Hematopoietic multipotent progenitor cell treated with erythropoietin and hydrocortisone succinate and interleukin-3 and kit ligand, for 17 days (in vitro differentiated cells): ENCODE measurements at regions not wholly inside any gene's neighbourhood (a gene's known extent, or its start where the extent isn't known, plus 50 kb on each side); places are given as distances from the start of the nearest gene placed in this dataset.
"Not testable (repeated sequence)": the region's sequence is repeated elsewhere in the genome, so short reads cannot be mapped to it uniquely, and the experiment has no call there.

Experiments used
- DNase-seq: peaks from one replicate; pipeline ENCODE4 v3.0.0-alpha.2; 2015; ENCODE audit warnings: low spot score

DNA sequence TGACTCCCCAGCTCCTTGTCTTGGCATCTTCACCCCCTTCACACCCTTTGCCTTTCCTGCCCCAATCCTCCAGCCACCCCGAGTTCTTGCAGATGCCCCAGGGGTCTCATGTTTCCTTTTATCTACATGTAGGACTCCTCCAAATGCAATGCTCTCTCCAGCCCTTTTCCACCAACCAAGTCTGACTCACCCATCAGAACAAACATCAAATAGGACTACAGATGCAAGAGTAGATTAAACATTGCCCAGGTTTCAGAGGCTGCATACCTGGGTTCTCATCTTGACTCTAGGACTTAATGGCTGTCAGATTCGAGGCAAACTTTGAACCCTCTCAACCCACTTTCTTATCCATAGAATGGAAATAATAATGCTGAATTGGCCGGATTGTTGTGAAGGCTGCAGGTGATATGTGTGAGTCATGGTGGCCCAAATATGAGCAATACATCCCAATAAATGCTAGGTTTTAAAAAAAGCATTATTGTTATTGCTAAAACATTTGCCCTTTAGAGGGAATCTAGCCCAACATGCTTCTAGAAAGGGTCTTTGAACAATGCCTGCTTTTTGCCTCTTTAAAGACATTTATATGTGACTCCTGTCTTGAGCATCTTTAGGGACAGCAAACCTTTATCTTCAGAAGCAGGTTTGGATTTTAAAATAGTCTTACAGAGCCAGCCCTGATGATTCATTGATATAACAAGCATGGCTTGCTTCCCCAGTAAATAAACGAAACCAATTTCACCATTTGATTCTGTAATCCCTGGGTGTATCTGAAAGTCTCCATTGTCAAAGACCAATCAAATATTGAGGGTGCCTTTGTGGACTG, 310.1 kb downstream of the FOXL1 start:
- DNase-seq: no peak

DNA sequence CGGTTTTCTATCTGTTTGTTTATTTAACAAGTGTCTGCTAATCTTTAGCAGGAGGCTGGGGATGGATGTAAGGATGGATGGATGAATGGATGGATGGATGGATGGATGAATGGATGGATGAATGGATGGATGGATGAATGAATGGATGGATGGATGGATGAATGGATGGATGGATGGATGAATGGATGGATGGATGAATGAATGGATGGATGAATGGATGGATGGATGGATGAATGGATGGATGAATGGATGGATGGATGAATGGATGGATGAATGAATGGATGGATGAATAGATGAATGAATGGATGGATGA, 310.7 kb downstream of the FOXL1 start:
- not testable (repeated sequence) for DNase-seq

DNA sequence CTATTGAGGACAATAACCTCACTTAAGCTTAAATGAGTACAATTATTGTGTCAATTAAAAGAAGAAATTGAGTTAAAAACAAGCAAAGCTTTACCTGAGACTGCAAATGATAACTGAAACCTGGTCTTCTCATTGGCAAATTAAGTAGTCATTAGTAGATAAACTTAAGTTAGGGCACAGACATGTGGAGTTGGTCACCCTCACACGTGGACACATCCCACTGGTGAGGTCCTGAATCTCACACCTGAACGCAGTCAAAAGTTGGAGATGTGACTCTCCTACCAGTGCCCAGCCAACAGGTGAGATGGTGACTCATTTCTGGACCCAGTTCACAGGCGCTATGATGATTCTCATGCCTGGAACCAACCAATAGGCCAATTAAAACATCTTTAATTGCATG, 311.6 kb downstream of the FOXL1 start:
- no peak for DNase-seq

DNA sequence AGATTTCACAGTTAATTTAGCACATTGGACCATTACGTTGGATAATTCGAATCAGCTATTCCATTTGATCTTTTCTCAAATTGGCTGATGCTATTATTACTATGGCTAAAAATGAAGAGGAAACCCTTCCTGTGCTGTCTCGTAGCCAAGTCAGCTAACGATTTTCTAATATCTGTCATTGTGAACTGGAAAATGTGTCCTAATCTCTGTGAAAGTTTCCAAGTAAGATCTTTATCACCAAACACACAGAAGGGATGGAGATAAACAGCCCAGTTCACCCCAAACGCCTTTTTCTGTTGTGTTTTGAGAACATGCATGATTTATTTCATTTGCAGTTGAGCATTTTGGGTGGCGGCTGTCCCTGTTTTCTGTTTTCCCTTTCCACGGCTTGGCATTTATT, 312.8 kb downstream of the FOXL1 start:
- no peak for DNase-seq

DNA sequence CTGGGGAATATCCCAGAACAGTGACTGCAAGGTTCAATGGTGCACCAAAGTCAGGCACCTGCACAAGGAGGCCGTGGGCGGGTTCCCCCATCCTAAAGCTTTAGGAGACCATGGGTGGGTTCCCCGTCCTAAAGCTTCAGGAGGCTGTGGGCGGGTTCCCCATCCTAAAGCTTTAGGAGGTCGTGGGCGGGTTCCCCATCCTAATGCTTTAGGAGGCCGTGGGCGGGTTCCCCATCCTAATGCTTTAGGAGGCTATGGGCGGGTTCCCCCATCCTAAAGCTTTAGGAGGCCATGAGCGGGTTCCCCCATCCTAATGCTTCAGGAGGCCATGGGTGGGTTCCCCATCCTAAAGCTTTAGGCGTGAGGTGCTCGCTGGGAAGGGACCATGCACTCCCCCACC, 313.3 kb downstream of the FOXL1 start:
- no peak for DNase-seq

DNA sequence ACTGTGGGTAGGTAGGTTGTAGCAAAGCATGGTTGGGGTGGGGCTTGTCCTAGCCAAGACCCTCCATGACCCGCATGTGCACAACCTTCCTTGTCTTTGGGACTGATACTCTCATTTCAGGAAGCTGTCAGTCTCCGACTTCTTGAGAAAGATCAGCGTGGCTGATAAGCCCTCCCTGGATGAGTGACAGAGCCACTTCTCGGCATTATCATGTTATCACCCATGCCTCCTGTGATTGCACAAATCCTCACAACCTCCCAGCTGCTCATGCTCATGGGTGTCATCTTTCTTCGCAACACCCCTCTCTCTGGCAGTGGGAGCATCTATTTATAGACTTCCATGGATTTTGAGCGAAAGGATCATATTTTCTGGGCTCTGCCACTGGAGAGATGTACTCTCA, 314.2 kb downstream of the FOXL1 start:
- DNase-seq: no peak

DNA sequence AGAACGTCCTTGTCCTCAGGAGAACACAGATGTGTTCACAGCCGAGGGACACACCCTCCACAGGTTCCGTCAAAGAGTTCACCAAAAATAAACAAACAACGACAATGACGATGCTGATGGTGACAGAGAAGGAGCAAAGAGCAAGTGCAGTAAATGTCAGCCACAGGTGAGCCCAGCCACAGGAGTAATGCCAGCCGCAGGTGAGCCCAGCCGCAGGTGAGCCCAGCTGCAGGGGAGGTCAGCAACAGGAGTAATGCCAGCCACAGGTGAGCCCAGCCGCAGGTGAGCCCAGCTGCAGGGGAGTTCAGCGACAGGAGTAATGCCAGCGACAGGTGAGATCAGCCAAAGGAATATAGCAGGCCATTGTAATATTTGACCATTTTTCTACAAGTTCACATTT, 315.2 kb downstream of the FOXL1 start:
- DNase-seq: no peak

DNA sequence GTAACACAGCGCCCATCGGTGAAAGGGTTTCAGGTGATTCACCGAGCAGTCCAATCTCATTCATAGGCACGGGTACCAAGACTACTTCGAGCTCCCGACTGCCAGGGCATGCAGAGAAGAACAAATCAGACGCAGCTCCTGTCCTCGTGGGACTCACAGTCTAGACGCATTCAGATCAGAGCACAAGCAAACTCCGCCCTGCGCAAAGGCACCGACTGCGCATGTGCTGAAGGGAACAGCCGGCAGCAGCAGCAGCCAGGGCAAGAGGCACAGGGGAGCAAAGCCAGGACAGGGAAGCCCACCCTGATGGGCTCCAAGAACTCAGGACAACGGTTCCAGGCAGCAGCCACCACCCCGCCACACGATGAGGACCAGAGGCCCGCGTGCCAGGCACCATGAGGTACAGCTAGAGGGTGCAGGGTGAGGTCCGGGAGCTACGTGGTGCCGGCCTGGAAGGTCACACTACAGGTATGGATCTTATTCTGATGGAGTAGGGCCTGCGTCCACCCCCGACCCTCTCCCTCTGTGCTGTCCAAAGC, 315.7 kb downstream of the FOXL1 start:
- no peak for DNase-seq

DNA sequence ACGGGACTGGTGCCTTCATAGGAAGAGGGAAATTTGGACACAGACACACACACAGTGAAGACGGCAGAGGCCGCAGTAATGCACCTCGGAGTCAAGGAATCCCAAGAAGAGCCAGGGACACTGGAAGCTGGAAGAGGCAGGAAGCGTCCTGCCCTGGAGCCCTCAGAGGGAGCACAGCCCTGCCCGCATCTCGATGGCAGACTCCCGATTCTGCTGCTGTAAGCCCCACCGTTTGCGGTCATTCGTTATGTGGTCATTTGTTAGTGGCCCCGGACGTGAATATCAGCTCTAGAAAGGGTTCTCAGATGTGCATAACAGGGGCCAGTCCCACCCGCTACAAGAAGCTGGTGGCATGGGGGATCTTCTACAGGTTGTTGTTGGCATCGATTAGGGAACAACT, 316.6 kb downstream of the FOXL1 start:
- DNase-seq: no peak

DNA sequence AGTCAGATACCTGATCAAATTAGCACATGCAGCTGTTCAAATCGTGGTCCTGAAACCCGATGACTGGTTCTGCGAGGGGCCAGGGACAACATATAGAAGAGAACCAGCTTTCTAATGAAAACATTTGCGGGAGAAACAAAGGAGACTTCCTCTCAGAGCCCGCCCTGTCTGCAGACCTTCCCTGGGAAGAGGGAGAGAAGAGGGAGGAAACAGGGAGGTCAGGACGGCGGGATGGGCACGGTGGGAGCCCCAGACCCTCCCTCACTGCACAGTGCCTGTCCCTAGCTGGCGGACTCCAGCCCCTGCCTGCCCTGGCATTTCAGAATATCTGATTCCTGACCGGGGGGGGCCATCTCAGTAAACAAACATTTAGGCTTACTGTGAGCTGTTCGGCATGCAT, 317.3 kb downstream of the FOXL1 start:
- DNase-seq: no peak

DNA sequence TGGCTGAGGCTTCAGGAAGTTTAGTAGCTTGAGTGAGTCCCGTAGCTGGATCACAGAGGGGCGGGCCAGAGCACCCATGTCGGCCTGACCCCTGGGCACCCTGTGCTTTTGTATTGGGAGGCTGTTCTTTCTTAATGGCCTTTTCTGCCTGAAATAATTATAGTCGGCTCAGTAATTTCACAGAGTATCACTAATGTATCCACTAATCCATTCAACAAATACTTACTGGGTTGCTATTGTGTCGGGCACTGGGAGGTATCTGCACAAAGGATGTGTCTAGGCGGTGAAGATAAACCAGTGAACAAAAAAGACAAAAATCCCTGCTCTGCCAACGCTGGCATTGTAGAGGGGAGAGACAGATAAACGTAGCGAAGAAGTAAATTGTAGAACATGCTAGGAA, 318.6 kb downstream of the FOXL1 start:
- DNase-seq: no peak

DNA sequence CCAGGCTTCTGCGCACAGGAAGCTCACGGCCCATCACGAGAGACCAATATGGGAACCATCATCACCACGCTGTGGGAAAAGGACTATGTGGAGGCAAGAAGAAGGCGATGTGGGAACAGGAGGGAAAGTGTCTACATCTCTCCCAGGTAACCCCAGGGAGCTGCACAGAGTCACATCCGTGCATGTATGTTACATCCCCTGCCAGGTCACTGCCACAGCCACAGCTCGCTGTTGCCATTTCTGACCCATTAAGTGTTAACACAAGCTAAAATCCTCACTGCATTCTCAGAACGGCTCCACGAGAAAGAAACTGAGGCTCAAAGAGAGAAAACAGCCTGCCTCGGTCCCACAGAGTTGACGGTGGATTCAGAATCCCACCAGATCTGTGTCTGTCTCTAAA, 319.1 kb downstream of the FOXL1 start:
- no peak for DNase-seq

DNA sequence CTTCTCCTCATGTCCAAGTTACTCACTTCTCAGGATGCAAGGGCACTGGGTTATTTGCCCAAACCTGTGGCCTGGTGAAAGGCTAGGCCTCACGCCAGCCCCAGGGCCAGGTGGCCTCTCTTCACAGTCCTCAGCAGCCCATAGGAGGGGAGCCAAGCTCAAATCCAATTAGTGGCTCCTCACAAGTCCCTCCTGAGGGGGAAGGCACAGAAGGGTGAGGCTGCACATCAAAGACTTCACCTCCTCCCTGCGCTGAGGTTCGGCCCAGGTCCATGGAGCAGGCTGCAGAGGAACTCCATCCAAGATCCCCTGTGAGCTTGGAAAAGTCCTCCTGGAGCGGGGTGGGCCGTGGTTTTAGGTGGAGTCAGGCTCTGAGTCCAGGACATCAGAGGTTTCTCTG, 320.0 kb downstream of the FOXL1 start:
- DNase-seq: no peak

DNA sequence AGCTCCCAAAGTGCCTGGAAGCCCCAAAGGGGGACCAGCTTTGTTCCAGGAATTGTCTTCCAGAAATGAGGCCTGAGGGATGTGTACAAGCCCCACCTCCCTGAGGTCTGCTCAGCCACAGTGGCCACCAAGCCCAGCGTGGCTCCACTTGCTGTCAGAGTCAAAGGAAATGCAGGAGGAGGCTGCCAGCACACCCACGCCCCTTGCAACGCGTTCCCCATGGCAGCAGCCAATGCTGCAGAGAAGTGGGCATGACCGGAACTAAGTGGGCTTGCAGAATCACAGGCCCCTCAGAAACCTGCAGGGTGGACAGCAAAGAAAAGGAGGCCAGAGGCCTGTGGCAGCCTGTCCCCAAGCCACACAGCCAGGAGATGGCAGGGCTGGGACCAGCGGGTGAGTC, 320.8 kb downstream of the FOXL1 start:
- no peak for DNase-seq

DNA sequence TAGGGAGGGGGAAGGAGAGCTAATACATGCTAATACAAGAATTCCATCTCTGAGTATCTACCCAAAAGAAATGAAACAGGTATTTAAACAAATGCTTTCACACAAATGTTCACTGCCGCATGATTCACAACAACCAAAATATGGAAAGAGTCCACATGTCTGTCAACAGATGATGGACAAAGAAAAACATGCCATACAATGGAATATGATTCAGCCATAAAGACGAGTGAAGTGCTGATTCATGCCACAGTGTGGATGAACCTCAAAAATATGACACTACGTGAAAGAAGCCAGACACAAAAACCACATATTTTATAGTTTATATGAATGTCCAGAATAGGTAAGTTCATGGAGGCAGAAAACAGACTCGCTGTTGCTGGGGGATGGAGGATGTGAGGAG, 321.4 kb downstream of the FOXL1 start:
- no peak for DNase-seq

DNA sequence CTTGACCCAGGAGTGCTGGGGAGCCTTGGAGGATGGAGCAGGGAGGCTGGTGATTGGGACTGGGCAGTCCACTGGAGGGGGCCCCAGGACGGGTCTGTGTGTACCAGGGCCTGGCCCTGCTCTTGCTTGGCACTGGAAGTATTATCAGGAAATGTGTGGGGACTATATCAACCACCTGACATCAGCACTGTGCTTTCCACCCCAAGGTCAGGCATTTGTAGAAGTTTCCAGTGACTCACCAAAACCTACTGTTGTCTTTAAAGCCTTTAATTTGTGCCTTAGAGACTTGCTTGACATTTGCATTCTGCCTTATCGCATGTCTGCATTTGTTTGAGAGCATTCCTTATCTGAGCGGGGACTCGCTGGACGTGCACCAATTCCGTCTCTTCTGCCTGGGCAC, 323.1 kb downstream of the FOXL1 start:
- no peak for DNase-seq

DNA sequence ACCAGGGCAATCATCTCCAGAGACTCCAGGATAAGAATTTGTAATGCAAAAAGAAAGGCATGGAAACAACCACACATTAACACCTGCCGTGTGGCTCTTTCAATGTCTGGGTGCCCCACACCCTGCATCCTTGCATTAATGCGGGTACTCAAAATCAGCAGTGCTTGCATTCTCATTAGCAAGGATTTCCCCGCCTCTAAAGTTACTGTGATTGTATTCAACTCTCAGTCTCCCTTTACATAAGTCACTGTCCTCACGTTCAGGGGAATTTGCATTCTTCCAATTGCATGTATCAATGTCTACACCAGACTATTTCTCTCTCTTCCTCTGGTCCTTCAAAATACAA, 324.3 kb downstream of the FOXL1 start:
- no peak for DNase-seq

DNA sequence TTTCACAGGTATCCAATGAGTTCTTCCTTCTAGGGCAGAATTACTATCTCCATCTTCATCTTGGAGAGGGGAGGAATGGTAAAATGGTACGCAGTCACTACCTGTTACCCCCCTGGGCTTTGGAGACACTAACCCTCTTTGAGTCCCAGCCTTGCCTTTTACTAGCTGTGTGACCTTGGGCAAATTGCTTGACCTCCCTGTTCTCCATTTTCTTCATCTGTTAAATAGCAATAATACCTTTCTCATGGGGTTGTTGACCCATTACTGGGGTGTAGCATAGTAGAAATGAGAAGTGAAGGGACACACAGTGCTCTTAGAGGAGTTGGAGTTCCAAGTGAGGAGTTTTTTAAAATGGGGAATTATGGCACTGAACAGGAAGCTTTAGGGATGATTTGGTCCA, 324.7 kb downstream of the FOXL1 start:
- DNase-seq: no peak

DNA sequence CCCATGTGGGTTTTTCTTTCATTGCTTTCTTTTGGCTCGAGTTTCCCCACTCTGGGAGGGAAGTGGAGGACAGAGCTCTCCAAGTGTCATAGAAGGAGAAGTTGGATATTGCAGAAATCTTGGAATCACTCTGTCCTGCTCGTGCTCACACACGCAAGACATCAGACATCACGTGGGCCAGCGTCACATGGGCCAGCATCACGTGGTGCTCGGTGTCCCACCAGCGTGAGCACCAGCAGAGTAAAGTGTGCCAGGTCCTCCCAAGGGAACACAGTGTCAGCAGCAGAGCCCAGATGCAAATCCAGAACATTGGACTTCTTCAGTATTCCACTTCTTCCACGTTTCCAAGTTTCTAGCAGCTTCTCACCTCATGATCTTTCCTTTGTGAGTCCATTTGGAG, 327.0 kb downstream of the FOXL1 start:
- DNase-seq: no peak

DNA sequence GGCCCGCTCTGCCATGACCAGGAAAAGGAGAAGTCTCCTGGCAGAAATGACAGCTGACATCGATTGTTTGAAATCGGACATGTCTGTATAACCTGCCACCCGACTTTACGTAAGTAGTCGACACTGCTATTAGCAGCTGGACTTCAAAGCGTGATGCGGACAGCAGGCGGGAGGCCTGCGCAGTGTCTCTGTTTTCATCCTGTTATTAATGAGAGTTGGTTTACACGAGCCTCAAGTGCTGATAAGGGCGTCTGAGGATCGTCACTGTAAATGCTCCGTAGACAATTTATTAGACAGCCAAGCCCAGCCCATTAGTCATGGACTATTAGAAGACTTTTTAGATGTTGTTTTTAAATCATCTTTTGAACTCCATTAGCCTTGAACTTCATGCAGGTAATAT, 328.3 kb downstream of the FOXL1 start:
- no peak for DNase-seq

DNA sequence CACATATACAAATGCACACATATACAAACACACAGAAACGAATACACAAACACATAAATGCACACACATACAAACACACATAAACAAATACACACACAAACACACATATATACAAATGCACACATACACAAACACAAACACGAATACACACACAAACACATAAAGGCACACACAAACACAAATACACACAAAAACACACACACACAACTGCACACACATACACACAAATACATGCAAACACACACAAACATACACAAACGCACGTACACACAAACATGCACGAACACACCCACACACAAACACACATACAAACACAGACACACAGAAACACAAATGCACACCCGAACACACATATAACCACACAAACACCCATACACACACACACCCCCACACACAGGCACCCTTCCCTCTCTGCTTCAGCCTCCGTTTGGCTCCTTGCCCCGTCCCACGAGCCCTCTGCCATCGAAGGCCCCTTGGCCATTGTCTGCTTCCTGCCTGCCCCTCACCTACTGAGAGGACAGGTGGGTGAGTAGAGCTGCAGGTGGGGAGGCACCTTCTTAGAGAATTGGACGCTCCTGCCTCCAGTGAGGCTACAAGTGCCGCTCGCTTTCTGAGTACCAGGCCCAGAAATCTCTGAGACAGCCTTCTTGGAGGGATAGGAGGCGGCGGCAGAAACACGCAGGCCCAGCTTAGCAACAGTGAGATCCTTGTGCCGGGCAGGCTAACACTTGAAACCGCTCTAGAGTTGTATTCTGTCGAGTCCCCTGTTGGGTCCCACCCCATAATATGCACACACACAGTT, 331.2 kb downstream of the FOXL1 start:
- no peak for DNase-seq

DNA sequence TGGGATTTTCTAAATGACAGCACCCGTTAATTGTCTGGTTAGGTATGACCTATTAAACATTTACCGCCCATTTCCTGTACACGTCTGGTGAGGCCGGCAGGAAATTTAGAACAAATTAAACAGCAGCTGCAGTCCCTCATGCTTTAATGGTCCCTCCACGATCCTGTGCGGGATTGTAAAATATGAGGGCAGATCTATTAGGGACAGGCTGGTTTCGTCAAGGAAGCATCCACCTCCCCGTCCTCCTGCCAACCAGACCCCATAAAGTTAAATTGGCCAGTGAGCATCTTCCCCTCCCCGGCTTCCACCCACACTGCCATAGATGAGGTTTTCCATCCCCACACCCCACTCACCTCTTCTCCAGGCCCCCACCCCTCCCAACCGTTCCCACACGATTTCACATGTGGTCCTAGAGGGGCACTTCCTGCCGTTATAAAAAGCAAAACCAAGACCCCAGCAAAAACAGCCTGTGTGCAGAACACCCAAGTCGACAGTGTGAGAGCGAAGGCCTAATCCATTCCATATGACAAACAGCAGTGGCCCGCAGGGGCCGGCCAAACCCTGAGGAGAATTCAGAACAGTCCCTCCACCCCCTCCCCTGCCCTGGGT, 331.9 kb downstream of the FOXL1 start:
- DNase-seq: no peak

DNA sequence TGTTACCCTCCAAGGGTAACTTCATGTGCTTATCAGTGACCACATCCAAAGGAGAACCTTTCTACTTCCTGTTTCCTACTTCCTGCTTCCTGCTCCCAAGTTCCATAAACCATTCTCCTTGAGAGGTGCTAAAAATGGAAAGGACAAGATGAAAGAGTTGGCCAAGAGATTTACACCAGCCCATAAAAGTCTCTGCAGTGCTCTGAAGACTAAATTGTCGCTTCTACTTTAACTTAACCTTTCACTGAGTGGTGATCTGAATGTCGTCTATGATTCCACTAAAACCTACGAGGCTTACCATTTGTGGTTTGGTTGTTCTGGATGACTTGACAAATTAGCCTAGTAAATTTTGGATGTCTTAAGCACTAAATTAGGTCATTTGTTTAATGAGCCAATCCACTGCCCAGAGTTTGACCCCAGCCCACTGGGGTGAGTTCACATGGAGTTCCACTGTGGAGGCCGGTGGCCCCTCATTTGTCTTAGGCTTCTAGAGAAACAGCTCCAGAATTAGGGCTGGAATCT, 333.1 kb downstream of the FOXL1 start:
- DNase-seq: no peak
